ENCODE measurements at regions not wholly inside any gene's neighbourhood (a gene's known extent, or its start where the extent isn't known, plus 50 kb on each side); places are given as distances from the start of the nearest gene placed in this dataset.

GRCh38 chr14:48849741-48850322, 736.3 kb downstream of the RPS29 start:
- intact Hi-C loops (cut with DNase I): no loop called here
- H3K4me1 ChIP-seq (ENCODE audit: insufficient read depth): no peaks in the 10 kb centered on the region
- 18 to 36% (median 31%) methylated on average over 2 of the region's 2 CpGs for WGBS, 3 donors
- H3K9me3 ChIP-seq: no peaks in the 10 kb centered on the region
- no peaks in the 10 kb centered on the region for H3K36me3 ChIP-seq
- TF ChIP-seq CTCF (IDR thresholded peaks at IDR 0.05) (no peak), EP300 (IDR thresholded peaks at IDR 0.05) (no peak), POLR2A (IDR thresholded peaks at IDR 0.05) (no peak)
- no peaks in the 10 kb centered on the region for H3K27me3 ChIP-seq
- no peak overlapping the region for H3K4me3 ChIP-seq
- no peak for DNase-seq
- no peak overlapping the region for H3K27ac ChIP-seq

GRCh38 chr14:48842785-48843184, 743.4 kb downstream of the RPS29 start:
- 55 to 76% (median 55%) methylated on average over 2 of the region's 2 CpGs for WGBS, 3 donors
- Histone ChIP-seq H3K36me3 (no peaks in the 10 kb centered on the region), H3K27me3 (no peaks in the 10 kb centered on the region), H3K27ac (no peak overlapping the region), H3K9me3 (no peaks in the 10 kb centered on the region), H3K4me1 (ENCODE audit: insufficient read depth) (no peaks in the 10 kb centered on the region), H3K4me3 (no peak overlapping the region)
- DNase-seq: no peak
- no peak for TF ChIP-seq POLR2A (IDR thresholded peaks at IDR 0.05)
- TF ChIP-seq EP300 (IDR thresholded peaks at IDR 0.05): no peak
- no peak for TF ChIP-seq CTCF (IDR thresholded peaks at IDR 0.05)
- intact Hi-C loops (cut with DNase I): no loop called here

GRCh38 chr14:48826058-48826457, 760.1 kb downstream of the RPS29 start:
- intact Hi-C loops (cut with DNase I): no loop called here
- Histone ChIP-seq H3K4me3 (no peak overlapping the region), H3K27ac (no peak overlapping the region), H3K4me1 (ENCODE audit: insufficient read depth) (no peaks in the 10 kb centered on the region), H3K27me3 (no peaks in the 10 kb centered on the region), H3K36me3 (no peaks in the 10 kb centered on the region), H3K9me3 (no peaks in the 10 kb centered on the region)
- 94 to 96% (median 95%) methylated on average over 3 of the region's 3 CpGs for WGBS, 3 donors
- no peak for DNase-seq
- TF ChIP-seq EP300 (IDR thresholded peaks at IDR 0.05) (no peak), POLR2A (IDR thresholded peaks at IDR 0.05) (no peak), CTCF (IDR thresholded peaks at IDR 0.05) (no peak)

GRCh38 chr14:48814562-48814961, 771.6 kb downstream of the RPS29 start:
- H3K27me3 ChIP-seq: no peaks in the 10 kb centered on the region
- no peaks in the 10 kb centered on the region for H3K9me3 ChIP-seq
- no peak for DNase-seq
- TF ChIP-seq CTCF (IDR thresholded peaks at IDR 0.05): no peak
- TF ChIP-seq POLR2A (IDR thresholded peaks at IDR 0.05): no peak
- TF ChIP-seq EP300 (IDR thresholded peaks at IDR 0.05): no peak
- intact Hi-C loops (cut with DNase I): no loop called here
- no peaks in the 10 kb centered on the region for H3K36me3 ChIP-seq
- no peak overlapping the region for H3K27ac ChIP-seq
- no peak overlapping the region for H3K4me3 ChIP-seq
- 83 to 90% (median 85%) methylated on average over 2 of the region's 2 CpGs for WGBS, 3 donors
- H3K4me1 ChIP-seq (ENCODE audit: insufficient read depth): no peaks in the 10 kb centered on the region

Data from ovary (tissue), 7 donors.